ENCODE measurements at regions not wholly inside any gene's neighbourhood (a gene's known extent, or its start where the extent isn't known, plus 50 kb on each side); places are given as distances from the start of the nearest gene placed in this dataset.

- H3K27me3 ChIP-seq (ENCODE audit: insufficient read depth in 3 of 3, low read length in 2 of 3) = no peaks in the 10 kb centered on the region
- no peak overlapping the region for H3K4me3 ChIP-seq
- H3K9me3 ChIP-seq = no peaks in the 10 kb centered on the region
- no peaks in the 10 kb centered on the region for H3K36me3 ChIP-seq (ENCODE audit: insufficient read depth in 1 of 2, low read depth in 1 of 2)
- no peak overlapping the region for H3K27ac ChIP-seq
- H3K4me1 ChIP-seq = no peaks in the 10 kb centered on the region
- intact Hi-C loops (cut with DNase I) = no loop called here
- ATAC-seq (no peak), DNase-seq (no peak)
- TF ChIP-seq CTCF (IDR thresholded peaks at IDR 0.05) = no peak
- WGBS, 3 donors = 48 to 62% (median 49%) methylated on average over 5 of the region's 5 CpGs
Observed at GRCh38 chr6:81683912-81684311, 68.6 kb downstream of the TENT5A start.

GRCh38 chr6:81682858-81683620 is 69.4 kb downstream of the TENT5A start:
- H3K9me3 ChIP-seq = no peaks in the 10 kb centered on the region
- 73 to 80% (median 77%) methylated on average over 5 of the region's 5 CpGs for WGBS, 3 donors
- no peaks in the 10 kb centered on the region for H3K27me3 ChIP-seq (ENCODE audit: insufficient read depth in 3 of 3, low read length in 2 of 3)
- no peak overlapping the region for H3K4me3 ChIP-seq
- intact Hi-C loops (cut with DNase I) = no loop called here
- no peak for TF ChIP-seq CTCF (IDR thresholded peaks at IDR 0.05)
- no peak overlapping the region for H3K27ac ChIP-seq
- H3K4me1 ChIP-seq = no peaks in the 10 kb centered on the region
- DNase-seq = no peak
- H3K36me3 ChIP-seq (ENCODE audit: insufficient read depth in 1 of 2, low read depth in 1 of 2) = no peaks in the 10 kb centered on the region
- ATAC-seq = no peak

- H3K4me3 ChIP-seq = no peak overlapping the region
Observed at GRCh38 chr6:81682235-81682795, 70.2 kb downstream of the TENT5A start.

GRCh38 chr6:81669445-81669844 is 83.0 kb downstream of the TENT5A start:
- intact Hi-C loops (cut with DNase I) = no loop called here

More at GRCh38 chr6:81682235-81682795, 70.2 kb downstream of the TENT5A start:
- Histone ChIP-seq H3K27ac (no peak overlapping the region), H3K36me3 (ENCODE audit: insufficient read depth in 1 of 2, low read depth in 1 of 2) (no peaks in the 10 kb centered on the region), H3K27me3 (ENCODE audit: insufficient read depth in 3 of 3, low read length in 2 of 3) (no peaks in the 10 kb centered on the region), H3K4me1 (no peaks in the 10 kb centered on the region), H3K9me3 (no peaks in the 10 kb centered on the region)
- no peak for TF ChIP-seq CTCF (IDR thresholded peaks at IDR 0.05)
- DNase-seq = no peak
- intact Hi-C loops (cut with DNase I) = no loop called here
- ATAC-seq = peak in 2 of 4 donors; percentile 63 to 74

More at GRCh38 chr6:81669445-81669844, 83.0 kb downstream of the TENT5A start:
- Histone ChIP-seq H3K27ac (no peak overlapping the region), H3K4me1 (peaks cover 4% of the 10 kb centered on the region), H3K27me3 (ENCODE audit: insufficient read depth in 3 of 3, low read length in 2 of 3) (no peaks in the 10 kb centered on the region), H3K4me3 (no peak overlapping the region), H3K36me3 (ENCODE audit: insufficient read depth in 1 of 2, low read depth in 1 of 2) (no peaks in the 10 kb centered on the region), H3K9me3 (no peaks in the 10 kb centered on the region)
- no peak for TF ChIP-seq CTCF (IDR thresholded peaks at IDR 0.05)
- no peak for ATAC-seq
- DNase-seq = no peak
- WGBS, 3 donors = 45 to 60% (median 45%) methylated on average over 2 of the region's 2 CpGs

Measured in psoas muscle (tissue), 7 donors.